GM18909 (cell line): ENCODE measurements at regions not wholly inside any gene's neighbourhood (a gene's known extent, or its start where the extent isn't known, plus 50 kb on each side); places are given as distances from the start of the nearest gene placed in this dataset.
"Not testable (repeated sequence)": the region's sequence is repeated elsewhere in the genome, so short reads cannot be mapped to it uniquely, and the experiment has no call there.

ENCODE experiments used
- ATAC-seq: cut with Tn5 transposase; IDR thresholded peaks from one replicate; pipeline ENCODE4 v1.9.1; 2021; ENCODE audit warnings: mild to moderate bottlenecking; ENCODE audit not compliant: unreplicated experiment, poor library complexity

DNA sequence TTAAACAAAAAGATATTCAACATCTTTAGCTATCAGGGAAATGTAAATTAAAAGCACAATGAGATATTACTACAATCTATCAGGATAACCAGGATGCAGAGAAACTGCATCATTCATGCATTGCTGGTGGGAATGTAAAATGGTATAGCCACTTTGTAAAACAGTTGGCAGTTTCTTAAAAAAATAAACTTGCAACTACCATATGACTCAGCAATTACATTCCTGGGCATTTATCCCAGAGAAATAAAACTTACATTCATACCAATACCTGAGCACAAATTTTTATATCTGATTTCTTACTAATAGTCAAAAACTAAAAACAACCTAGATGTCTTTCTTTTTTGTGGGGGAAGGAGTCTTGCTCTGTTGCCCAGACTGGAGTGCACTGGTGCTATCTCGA lies 190.3 kb upstream of the TAB2 start:
- no peak for ATAC-seq

DNA sequence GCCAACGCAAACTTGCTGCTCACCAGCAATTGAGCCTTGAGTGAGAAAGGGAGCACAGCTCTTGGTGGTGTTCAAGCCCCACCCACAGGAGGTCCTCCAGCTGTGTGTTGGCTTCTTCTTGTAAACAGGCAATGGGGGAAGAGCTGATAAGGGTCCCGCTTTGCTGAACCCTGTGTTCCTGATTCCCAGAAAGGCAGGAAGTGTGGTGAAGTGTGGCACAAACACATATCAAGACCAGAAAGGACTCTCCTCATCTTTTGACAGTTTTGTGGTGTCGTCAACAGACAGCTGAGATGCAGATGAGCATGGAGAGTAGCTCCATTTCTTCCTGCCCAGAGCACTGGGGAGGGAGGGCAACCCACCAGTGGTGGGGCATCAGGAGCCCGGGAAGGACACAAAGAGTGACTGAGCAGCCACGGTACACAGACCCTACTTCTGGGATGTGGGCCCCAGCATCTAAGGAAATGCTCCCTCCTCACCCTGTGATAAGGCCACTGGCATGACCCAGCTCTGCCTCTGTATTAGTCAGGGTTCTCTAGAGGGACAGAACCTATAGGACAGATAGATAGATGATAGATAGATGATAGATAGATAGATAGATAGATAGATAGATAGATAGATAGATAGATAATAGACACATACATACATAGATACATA lies 188.9 kb upstream of the TAB2 start:
- no peak for ATAC-seq

DNA sequence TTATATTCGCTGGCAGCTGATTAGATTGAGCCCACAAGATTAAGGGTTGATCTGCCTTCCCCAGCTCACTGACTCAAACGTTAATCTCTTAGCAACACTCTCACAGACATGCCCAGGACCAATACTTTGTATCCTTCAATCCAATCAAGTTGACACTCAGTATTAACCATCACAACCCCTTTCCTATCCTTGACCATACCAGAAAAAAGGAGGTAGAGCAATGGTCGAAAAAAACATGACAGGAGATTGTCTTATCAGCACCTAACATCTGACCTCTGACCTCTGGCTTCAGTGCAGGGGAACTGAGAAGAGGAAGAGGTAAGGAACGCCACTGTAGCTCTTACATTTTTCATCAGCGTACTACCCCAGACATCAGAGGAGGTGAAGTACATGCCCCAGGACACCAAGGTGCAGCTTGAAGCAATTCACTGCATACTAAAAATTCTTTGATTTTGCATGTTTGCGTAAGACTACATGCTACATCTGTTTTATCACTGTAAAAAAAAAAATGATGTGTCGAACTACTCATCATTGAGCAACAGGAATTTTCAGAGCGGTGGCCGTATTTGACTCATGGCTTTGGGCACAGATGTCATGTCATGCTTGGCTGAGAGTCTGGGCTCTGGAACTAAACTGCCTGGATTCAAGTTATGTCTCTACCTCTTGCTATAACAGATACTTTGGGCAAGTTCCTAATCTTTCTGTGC lies 188.0 kb upstream of the TAB2 start:
- ATAC-seq, result no peak

DNA sequence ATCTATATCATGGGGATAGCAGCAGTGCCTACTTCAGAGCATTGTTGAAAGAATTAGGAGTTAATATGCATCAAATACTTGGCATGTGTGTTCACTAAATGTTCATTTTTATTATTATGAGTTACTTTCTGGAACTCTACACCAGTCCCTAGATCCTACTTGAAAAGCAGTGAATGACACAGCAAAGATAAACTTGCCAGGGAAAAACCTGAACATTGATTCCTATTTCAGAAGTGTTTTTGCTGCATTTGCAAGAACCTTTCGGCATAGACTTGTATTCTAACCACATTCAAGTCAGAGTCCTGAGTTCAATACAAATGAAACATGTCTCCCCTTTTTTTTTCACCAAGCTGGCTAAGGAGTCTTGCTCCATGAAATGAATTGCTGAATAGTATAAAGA lies 187.4 kb upstream of the TAB2 start:
- ATAC-seq, result no peak

DNA sequence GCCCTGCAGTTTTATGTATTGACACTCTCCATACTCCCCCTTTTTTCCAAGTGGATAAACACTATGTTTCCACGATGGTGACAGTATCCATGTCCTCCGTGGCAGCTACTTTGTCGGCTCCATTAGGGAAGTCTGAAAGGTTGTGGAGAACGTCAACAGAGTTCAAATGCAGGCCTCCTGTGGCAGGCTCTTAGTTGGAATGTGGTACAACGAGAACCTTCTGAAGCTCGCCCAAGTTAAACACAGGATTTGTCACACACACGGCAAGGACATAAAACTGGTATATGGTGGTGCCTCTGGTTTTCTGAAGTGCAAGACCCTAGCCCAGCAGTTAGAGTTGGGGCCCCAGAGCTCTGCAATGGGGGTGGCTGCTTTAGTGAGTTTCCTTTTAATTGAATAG lies 187.0 kb upstream of the TAB2 start:
- no peak for ATAC-seq

DNA sequence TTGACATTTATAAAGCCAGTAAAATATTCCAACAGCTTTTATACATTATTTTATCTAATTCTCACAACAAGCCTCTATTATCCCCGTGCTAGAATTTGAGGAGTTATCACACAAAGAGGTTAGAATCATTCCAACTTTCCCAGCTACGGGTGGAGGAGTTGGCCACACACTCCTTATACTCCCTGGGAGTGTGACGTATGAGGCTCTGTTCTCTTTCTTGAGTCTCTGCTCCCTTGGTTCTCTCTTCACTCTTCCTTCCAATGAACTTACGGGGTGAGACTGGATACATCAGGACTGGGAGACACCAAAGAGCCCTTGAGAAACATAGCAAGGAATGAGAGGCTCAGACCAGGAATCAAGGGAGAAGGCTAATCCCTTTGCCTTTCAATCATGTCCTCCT lies 185.6 kb upstream of the TAB2 start:
- ATAC-seq, result no peak

DNA sequence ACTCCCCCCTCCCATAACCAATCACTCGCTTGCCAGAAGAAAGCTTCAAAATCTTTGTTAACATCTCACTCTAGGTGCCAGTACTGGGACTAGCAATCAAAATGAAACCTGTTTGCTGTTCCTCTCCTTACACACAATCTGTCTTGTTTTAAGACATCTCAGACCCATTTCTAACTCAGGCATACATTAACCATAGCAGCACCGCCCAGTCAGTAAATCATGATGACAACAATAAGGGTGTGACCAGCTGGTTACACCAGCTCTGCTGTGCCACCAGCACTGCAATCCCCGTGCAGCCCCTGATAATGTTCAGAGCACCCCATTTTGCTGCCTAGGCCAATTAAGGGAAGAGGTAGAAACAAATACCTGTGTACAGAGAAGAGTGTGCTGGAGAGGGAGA lies 185.2 kb upstream of the TAB2 start:
- ATAC-seq, result no peak

DNA sequence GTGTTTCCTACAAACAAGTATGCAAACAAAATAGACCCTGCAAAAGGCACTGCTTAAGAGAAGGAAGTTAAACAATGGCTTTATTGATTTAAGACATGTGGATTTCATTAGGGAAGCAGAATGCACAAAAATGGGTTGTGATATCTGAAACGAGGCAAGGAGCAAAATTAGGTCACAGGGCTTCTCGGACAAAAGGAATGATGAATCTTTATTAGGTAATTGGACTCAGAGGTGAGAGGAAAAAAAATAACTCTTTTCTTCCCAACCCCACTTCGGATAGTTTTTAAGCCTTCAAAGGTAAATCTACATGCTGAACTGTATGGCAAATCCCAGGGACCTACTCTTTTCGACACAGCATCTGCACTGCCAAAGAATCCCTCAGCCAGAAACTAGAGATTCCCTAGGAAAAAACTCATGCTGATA lies 183.0 kb upstream of the TAB2 start:
- no peak for ATAC-seq

DNA sequence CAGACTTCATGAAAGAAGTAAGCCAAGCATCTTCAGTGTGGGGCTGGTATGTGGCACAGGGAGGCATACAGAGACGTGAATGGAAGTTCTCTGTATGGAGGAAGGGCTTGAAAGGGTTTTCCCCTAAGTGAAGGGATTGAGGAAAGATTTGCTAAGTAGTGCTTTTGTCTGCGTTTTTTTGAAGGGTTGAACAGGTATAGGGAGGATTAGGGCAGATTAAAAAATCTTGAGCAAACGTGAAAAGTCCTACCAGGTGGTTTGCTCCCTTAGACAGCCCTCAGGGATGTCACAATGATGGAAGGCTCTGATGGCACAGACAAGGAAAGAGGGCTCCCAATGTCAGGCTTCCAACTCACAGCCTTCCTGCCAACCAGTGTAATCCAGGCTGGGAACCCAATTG lies 181.7 kb upstream of the TAB2 start:
- ATAC-seq, result no peak

DNA sequence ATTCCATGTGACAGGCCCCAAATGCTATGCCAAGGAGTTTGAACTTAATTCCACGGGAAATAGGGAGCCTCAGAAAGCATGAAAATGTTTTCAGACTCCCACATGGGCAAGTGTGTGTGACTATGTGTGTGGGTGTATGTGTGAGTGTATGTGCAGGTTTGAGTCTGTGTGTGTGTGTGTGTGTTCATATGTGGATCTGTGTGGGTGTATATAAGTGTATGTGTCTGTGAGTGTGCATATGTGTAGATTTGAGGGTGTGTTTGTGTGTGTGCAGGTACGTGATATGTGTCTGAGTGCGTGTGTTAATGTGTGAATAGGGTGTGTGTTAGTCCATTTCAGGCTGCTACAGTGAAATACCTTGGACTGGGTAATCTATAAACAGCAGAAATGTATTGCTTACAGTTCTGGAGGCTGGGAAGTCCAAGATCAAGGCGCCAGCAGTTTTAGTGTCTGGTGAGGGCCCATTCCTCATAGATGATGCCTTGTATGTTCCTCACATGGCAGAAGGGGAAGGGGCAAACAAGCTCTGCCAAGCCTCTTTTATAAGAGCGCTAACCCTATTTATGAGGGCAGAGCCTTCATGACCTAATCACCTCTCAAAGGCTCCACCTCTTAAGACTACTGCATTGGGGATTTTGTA lies 181.1 kb upstream of the TAB2 start:
- no peak for ATAC-seq

DNA sequence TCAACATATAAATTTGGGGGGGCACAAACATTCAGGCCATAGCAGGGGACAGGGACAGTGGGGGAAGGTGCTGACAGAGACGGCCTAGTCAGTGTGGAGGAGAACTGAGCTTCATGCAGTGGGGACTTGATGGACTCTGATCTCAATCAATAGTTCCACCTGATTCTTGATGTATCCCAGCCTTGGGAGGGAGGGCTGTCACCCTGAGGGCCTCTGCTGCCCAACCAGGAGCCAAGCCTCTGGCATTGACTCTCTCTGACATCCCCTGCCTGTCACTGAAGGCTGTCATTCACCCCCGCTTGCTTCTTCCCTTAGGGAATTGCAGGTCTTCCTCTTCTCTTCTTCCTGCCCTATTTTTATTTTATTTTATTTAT lies 180.6 kb upstream of the TAB2 start:
- no peak for ATAC-seq

DNA sequence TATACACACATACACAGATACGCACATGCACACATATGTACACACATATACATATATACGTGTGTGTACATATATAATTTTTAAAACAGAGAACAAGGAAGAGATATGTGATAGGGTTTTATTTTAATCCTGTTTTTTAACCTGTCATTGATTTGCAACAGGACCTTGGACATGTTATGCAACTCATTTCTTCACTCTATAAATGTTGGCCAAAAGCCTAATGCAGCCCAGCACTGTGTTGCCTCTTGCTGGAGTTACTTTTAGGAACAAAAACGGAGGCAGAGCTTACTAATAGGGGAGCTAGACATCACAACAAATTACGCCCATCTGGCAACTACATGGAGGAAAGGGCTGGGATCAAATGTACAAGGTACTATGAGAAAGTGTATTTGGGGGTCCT lies 179.9 kb upstream of the TAB2 start:
- ATAC-seq, result no peak

DNA sequence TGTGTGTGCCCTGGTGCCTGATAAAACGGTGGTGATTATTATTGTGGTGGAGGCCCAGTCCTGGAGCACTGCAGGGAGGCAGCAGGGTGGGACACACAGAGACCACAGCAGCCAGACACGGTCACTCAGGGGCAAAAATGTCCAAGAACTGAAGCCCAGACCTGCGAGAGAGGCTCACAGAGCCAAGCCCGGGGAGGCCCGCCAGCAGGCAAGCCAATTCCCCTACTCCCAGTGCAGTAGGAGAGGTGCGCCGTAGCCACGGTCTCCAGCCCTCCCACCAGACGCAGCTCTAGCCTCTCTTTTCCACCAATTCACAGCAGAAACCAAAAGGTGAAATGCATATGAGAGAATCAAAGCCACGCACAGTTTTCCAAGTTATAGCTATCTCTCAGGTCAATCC lies 179.4 kb upstream of the TAB2 start:
- no peak for ATAC-seq

DNA sequence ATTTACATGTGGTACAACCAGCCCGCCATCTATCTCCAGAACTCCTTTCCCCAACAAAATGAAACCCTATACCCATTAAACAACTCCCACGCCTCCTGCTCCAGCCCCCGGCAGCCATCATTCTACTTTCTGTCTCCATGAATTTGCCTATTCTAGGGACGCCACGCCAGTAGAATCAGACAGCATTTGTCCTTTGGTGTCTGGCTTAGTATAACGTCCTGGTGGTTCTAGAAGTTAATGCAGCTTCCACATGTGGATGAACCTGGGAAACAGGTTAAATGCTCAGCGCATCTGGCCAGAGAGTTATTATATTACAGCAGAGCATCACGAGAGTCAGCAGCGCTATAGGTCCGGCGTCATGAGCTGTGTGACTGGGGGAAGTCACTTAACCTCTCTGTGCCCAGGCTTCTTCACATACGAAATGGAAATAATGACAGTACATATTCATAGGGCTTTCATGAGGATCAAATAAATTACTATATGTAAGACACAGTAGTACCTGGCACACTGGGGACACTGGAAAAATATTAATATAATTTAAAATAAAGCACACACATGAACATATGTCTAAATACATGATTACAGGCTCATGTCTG lies 178.7 kb upstream of the TAB2 start:
- no peak for ATAC-seq

DNA sequence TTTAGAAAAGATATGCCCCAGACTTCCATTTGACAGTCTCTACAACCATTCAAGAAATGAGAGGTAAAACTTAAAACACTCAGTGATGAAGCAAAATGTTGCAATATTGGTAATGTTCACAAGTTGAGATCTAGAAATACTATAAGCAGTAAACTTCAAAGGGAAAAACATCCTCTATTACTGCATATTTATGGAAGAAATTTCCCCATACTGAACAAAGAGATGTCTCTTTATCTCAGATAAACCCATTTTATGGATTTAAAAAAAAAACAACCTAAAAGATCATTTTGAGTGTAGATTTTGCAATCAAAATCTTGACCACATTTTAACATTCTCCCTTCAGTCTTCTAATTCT lies 177.8 kb upstream of the TAB2 start:
- no peak for ATAC-seq

DNA sequence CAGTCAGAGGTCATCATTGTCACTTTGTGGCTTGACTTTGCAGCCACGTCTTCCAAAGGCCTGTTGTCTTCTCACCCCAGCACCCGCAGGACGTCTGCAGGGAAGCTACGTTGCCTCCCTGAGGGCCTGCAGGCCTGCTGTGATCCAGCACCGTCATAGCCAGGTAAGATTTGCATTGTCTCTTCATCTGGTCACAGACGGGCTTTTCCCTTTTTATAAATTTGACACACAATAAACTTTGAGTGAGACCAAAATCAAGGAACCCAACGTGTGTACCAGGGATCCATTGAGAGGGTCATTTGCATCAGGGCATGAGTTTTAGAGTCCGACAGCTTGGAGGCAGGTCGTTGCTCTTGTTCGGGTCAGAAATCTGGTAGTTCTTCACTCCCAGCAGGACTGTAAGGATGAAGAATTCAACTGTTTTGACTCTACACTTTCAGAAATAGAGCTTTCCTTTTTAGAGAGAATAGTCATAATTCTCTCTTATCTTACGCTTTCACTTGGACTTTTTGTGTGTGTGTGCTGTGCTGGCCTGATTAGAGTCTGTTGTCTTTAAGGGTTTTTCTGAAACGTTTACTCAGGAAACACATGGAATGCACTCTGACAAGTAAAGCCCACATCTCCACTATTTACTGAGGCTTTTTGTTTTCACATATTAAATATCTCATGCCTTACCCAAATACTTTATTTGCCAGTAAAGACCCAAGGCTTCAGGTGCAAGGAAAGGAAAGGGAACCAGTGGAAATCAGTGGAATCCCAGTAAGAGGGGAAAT lies 177.2 kb upstream of the TAB2 start:
- ATAC-seq, result peak; percentile 75

DNA sequence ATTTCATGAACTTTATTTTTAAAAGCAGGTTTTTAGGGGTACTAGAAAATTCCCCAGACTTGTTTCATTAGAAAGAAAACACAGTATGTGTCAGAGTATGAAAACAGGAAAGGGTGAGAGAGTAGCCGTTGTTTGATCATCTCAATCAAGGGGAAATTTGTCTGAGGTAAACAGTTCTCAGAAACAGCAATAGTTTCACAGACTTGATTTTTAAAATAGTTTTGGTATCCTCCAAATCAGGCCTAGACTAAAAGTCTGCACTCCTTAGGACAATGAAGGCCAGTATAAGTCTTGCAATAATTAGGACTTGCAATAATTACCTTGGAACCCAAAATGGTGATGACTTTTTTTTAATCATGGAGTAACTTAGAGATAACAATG lies 176.6 kb upstream of the TAB2 start:
- ATAC-seq, result peak; percentile 67

DNA sequence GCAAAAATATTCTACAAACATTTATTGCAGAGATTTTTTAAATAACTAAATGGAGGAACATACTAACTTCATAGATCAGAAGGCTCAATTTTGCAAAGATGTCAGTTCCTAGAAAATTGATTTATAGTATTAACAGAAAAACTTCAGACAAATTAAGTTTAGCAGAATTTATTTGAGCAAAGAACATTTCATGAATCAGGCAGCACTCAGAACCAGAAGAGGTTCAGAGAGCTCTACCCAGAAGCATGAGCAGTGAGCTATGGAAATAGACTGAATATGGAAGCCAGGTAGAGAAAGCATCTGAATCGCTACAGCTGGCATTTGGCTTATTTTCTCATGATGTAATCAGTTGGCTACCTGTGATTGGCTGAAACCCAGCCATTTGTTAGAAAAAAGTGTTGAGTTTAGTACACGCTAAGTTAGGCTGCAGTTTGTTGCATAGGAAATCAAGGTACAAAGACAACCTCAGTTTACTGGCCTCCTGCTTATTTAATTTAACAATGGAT lies 174.5 kb upstream of the TAB2 start:
- ATAC-seq, result no peak

DNA sequence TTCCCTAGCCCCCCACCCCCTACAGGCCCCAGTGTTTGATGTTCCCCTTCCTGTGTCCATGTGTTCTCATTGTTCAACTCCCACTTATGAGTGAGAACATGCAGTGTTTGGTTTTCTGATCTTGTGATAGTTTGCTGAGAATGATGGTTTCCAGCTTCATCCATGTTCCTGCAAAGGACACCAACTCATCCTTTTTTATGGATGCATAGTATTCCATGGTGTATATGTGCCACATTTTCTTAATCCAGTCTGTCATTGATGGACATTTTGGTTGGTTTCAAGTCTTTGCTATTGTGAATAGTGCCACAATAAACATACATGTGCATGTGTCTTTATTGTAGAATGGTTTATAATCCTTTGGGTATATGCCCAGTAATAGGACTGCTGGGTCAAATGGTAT lies 171.7 kb upstream of the TAB2 start:
- ATAC-seq, result not testable (repeated sequence)

DNA sequence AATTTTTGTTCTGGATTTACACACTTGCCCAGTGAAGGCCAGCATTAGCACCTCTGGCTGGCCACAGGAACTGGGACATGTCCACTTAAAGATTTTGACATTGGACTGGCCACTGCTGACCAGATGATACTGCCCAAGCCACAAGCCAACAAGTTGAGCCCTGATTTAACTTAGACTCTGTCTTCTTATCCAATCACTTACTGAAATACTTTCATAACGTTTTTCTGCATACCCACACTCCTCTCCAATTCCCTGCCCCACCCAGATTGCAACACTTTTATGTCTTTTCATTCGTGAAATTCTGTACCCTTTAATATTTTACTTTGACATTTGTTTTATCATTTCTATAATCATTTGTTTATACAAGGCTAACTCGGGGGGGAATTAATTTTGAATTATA lies 170.3 kb upstream of the TAB2 start:
- ATAC-seq, result no peak
